Tibial nerve (tissue), 4 donors: ENCODE measurements at regions not wholly inside any gene's neighbourhood (a gene's known extent, or its start where the extent isn't known, plus 50 kb on each side); places are given as distances from the start of the nearest gene placed in this dataset.

Source experiments
- CTCF ChIP-seq, 5 experiments: fragments of 200-600 bp in 3 of 5; fragments of 450-650 bp in 2 of 5; sonication (generic) in 3 of 5; IDR thresholded peaks; one replicate each; pipeline ENCODE4 v1.5.1; 2016 to 2019; ENCODE audit warnings: antibody characterized with exemption in 5 of 5, mild to moderate bottlenecking in 3 of 5, moderate library complexity in 2 of 5
- EP300 ChIP-seq, 2 donors: sonication (generic); formaldehyde crosslinking; IDR thresholded peaks; one replicate each; pipeline ENCODE4 v1.6.1; 2017; ENCODE audit warnings: antibody characterized with exemption in 2 of 2, mild to moderate bottlenecking in 1 of 2
- POLR2A ChIP-seq, 2 donors: fragments of 450-650 bp; IDR thresholded peaks; one replicate each; pipeline ENCODE4 v1.6.1; 2017; ENCODE audit warnings: antibody characterized with exemption in 2 of 2, mild to moderate bottlenecking in 2 of 2, moderate library complexity in 2 of 2

GRCh38 chr1:104322131-104322530, 572.4 kb downstream of the AMY1C start:
- TF ChIP-seq CTCF (IDR thresholded peaks at IDR 0.05) = no peak
- no peak for TF ChIP-seq EP300 (IDR thresholded peaks at IDR 0.05)
- no peak for TF ChIP-seq POLR2A (IDR thresholded peaks at IDR 0.05)
